K562 (cell line): ENCODE measurements at regions not wholly inside any gene's neighbourhood (a gene's known extent, or its start where the extent isn't known, plus 50 kb on each side); places are given as distances from the start of the nearest gene placed in this dataset.

Experiments
- ATAC-seq: fragments of 200-7000 bp; cut with Tn5 transposase; 3 replicates; pipeline ENCODE4 v1.9.1; 2020; ENCODE audit warnings: moderate library complexity
- BruUV-seq: library from RNA; stranded (reverse); fragments of 400-500 nt; replicated peaks from 2 replicates; lab custom pipeline; 2021; lab: Mats Ljungman, UMichigan
- CTCF ChIA-PET: fragments of 300-600 bp; formaldehyde crosslinking; extraction: SDS; loops from one replicate; lab custom pipeline; 2021; ENCODE audit warnings: low intra/inter-chr PET ratio; lab: Yijun Ruan, JAX
- POLR2A ChIA-PET: fragments of 300-600, 350-650 bp; sonication (Branson Sonifier 250); formaldehyde crosslinking; extraction: SDS; loops from one replicate; lab custom pipeline; 2021; ENCODE audit warnings: antibody characterized with exemption, inconsistent platforms; lab: Yijun Ruan, JAX
- DNase-seq, 4 experiments: peaks; one replicate each; pipeline versions ENCODE4 v3.0.0 to v3.0.0-alpha.2; 2011 to 2018; ENCODE audit warnings: low spot score in 3 of 4, mixed read lengths in 3 of 4; ENCODE audit errors: extremely low read depth in 1 of 4
- FAIRE-seq: peaks from 2 replicates; lab custom pipeline; 2011; peaks lifted over from hg19 to GRCh38; lab: Jason Lieb, UNC
- H2AFZ ChIP-seq: 2 replicates; pipeline ENCODE4 v1.6.0; 2011; ENCODE audit warnings: low read depth, low read length, control low read depth, inconsistent platforms
- H3K27ac ChIP-seq: fragments of 200-600 bp; 3 replicates; pipeline ENCODE4 v1.8.0; 2011; ENCODE audit warnings: low read depth, mild to moderate bottlenecking, control low read depth, inconsistent platforms, low read length, moderate library complexity, mixed read lengths; ENCODE audit errors: extremely low read depth
- H3K27me3 ChIP-seq, 2 experiments: fragments of 300-600 bp in 1 of 2; 2 replicates in 1 of 2; 3 replicates in 1 of 2; pipeline versions ENCODE4 v1.6.0 to v1.8.0; 2011; ENCODE audit warnings: inconsistent platforms in 2 of 2, low read length in 2 of 2, mild to moderate bottlenecking in 1 of 2, mixed read lengths in 1 of 2, moderate library complexity in 1 of 2; ENCODE audit not compliant: control insufficient read depth in 2 of 2, insufficient read depth in 2 of 2
- H3K36me3 ChIP-seq: fragments of 300-600 bp; 3 replicates; pipeline ENCODE4 v1.8.0; 2011; ENCODE audit warnings: mild to moderate bottlenecking, low read length, inconsistent platforms; ENCODE audit not compliant: control insufficient read depth, insufficient read depth
- H3K4me1 ChIP-seq, 2 experiments: fragments of 200-600 bp in 1 of 2; replicated peaks in 1 of 2; 2 replicates in 1 of 2; 3 replicates in 1 of 2; pipeline versions ENCODE4 v1.5.1 to v1.8.0; 2011; ENCODE audit warnings: inconsistent platforms in 2 of 2, low read length in 2 of 2, mild to moderate bottlenecking in 1 of 2, mixed read lengths in 1 of 2, moderate library complexity in 1 of 2; ENCODE audit not compliant: control insufficient read depth in 2 of 2, insufficient read depth in 2 of 2
- H3K4me2 ChIP-seq: 2 replicates; pipeline ENCODE4 v1.6.1; 2011; ENCODE audit warnings: low read length, control low read depth, inconsistent platforms, mixed read lengths; ENCODE audit not compliant: insufficient read depth
- H3K4me3 ChIP-seq: fragments of 200-600 bp; sonication (generic), shearing (Covaris generic); 2 replicates; pipeline ENCODE4 v1.5.1; 2016; ENCODE audit warnings: control low read depth, inconsistent platforms
- H3K79me2 ChIP-seq: fragments of 200-600 bp; 3 replicates; pipeline ENCODE4 v1.8.0; 2011; ENCODE audit warnings: low read length, inconsistent platforms; ENCODE audit not compliant: control insufficient read depth, insufficient read depth
- H3K9ac ChIP-seq, 2 experiments: 2 replicates each; pipeline versions ENCODE4 v1.6.0 to v1.6.1; 2011; ENCODE audit warnings: low read depth in 2 of 2, low read length in 2 of 2, control low read depth in 1 of 2, inconsistent platforms in 1 of 2, mild to moderate bottlenecking in 1 of 2, mixed read lengths in 1 of 2; ENCODE audit not compliant: insufficient read depth in 1 of 2
- H3K9me1 ChIP-seq: one replicate; pipeline ENCODE4 v1.6.0; 2011; ENCODE audit warnings: inconsistent platforms, mild to moderate bottlenecking, low read length, moderate library complexity; ENCODE audit not compliant: control insufficient read depth, insufficient read depth
- H3K9me3 ChIP-seq: replicated peaks from 2 replicates; pipeline ENCODE4 v1.5.1; 2011; ENCODE audit warnings: low read depth, low read length, inconsistent platforms; ENCODE audit not compliant: control insufficient read depth, insufficient read depth
- H4K20me1 ChIP-seq: replicated peaks from 2 replicates; pipeline ENCODE4 v1.6.1; 2011; ENCODE audit warnings: low read length, inconsistent platforms, mixed read lengths; ENCODE audit not compliant: control insufficient read depth, insufficient read depth
- BRCA1 ChIP-seq, 2 experiments: fragments of 450-650 bp in 1 of 2; sonication (generic) in 1 of 2; formaldehyde crosslinking in 1 of 2; IDR thresholded peaks; 2 replicates each; pipeline versions ENCODE4 v1.5.0 to v1.6.1; 2017 to 2020; ENCODE audit warnings: mild to moderate bottlenecking in 1 of 2, missing genetic modification reagents in 1 of 2
- CBX2 ChIP-seq: fragments of 200-600 bp; sonication (generic); IDR thresholded peaks from one replicate; pipeline ENCODE4 v1.6.1; 2012; ENCODE audit warnings: mild to moderate bottlenecking, low read length, inconsistent platforms; ENCODE audit not compliant: insufficient read depth, poor library complexity, severe bottlenecking
- CEBPZ ChIP-seq: fragments of 150-350 bp; IDR thresholded peaks from 2 replicates; pipeline ENCODE4 v1.6.1; 2014; ENCODE audit warnings: low read depth, mild to moderate bottlenecking, low read length, borderline replicate concordance
- CHD1 ChIP-seq: fragments of 200-600 bp; sonication (generic); IDR thresholded peaks from one replicate; pipeline ENCODE4 v1.6.1; 2012; ENCODE audit warnings: mild to moderate bottlenecking, moderate library complexity, low read length, inconsistent platforms
- ESRRB ChIP-seq: fragments of 250-450 bp; sonication (Bioruptor Pico); IDR thresholded peaks from 2 replicates; pipeline ENCODE4 v1.5.0; 2020; ENCODE audit warnings: mild to moderate bottlenecking, moderate library complexity, borderline replicate concordance
- GTF2B ChIP-seq: IDR thresholded peaks from 2 replicates; pipeline ENCODE4 v1.6.1; 2011; ENCODE audit not compliant: insufficient read length; ENCODE audit errors: extremely low read depth
- HDGF ChIP-seq: fragments of 450-650 bp; IDR thresholded peaks from 2 replicates; pipeline ENCODE4 v1.6.1; 2016
- HIVEP1 ChIP-seq: fragments of 250-450 bp; sonication (Bioruptor Pico); IDR thresholded peaks from 2 replicates; pipeline ENCODE4 v1.4.0; 2020; ENCODE audit warnings: mild to moderate bottlenecking
- MAFF ChIP-seq: IDR thresholded peaks from 2 replicates; pipeline ENCODE4 v1.6.1; 2012; ENCODE audit warnings: low read length, improper control_type of control experiment
- MAFG ChIP-seq: fragments of 450-650 bp; conservative IDR thresholded peaks from 2 replicates; pipeline ENCODE4 v1.6.1; 2016; ENCODE audit warnings: missing genetic modification characterization, missing compliant biosample characterization
- MAFK ChIP-seq: IDR thresholded peaks from 2 replicates; pipeline ENCODE4 v1.6.1; 2011; ENCODE audit warnings: low read length, improper control_type of control experiment
- MBD2 ChIP-seq: sonication (generic); IDR thresholded peaks from 2 replicates; pipeline ENCODE4 v1.6.1; 2016; ENCODE audit warnings: low read depth, borderline replicate concordance
- TAF1 ChIP-seq: IDR thresholded peaks from 2 replicates; pipeline ENCODE4 v1.6.1; 2011; ENCODE audit warnings: mild to moderate bottlenecking, low read length, moderate library complexity; ENCODE audit not compliant: insufficient read depth, control insufficient read depth, severe bottlenecking; ENCODE audit errors: extremely low read depth
- ZNF316 ChIP-seq: fragments of 450-650 bp; IDR thresholded peaks from 2 replicates; pipeline ENCODE4 v1.6.1; 2016
- ZNF347 ChIP-seq: fragments of 450-650 bp; formaldehyde crosslinking; IDR thresholded peaks from 2 replicates; pipeline ENCODE4 v1.4.0; 2020; ENCODE audit warnings: low read depth, mild to moderate bottlenecking, moderate library complexity
- ZSCAN32 ChIP-seq: fragments of 450-650 bp; formaldehyde crosslinking; IDR thresholded peaks from 2 replicates; pipeline ENCODE4 v1.4.0; 2020; ENCODE audit warnings: mild to moderate bottlenecking, moderate library complexity
- WGBS: fragments of 100-300 bp; shearing (Covaris generic); methylation state at CpG from one replicate; pipeline ENCODE4 v1.1.6; 2016; ENCODE audit warnings: low coverage, mixed read lengths; ENCODE audit not compliant: insufficient coverage; ENCODE audit errors: missing lambda C conversion rate; 5-methylcytosine and 5-hydroxymethylcytosine counted together
- in situ Hi-C: fragments of 300-500 bp; cut with MboI; formaldehyde crosslinking; loops from 4 replicates; pipeline ENCODE4 v1.15.0; 2018; ENCODE audit warnings: inconsistent platforms, mixed read lengths
- intact Hi-C: fragments of 100-400 bp; cut with micrococcal nuclease; formaldehyde crosslinking; loops from 2 replicates; pipeline ENCODE4 v1.14.2; 2022

- ChIA-PET CTCF (no interaction called here), POLR2A (no interaction called here)
- Histone ChIP-seq H3K79me2 (no peaks in the 10 kb centered on the region), H3K4me3 (no peak overlapping the region), H3K9ac (no peak overlapping the region), H3K4me2 (no peak overlapping the region), H3K27ac (no peak overlapping the region), H3K27me3 (no peaks in the 10 kb centered on the region), H3K9me1 (no peaks in the 10 kb centered on the region), H2AFZ (no peak overlapping the region), H3K4me1 (no peaks in the 10 kb centered on the region), H3K36me3 (no peaks in the 10 kb centered on the region), H4K20me1 (no peaks in the 10 kb centered on the region), H3K9me3 (no peaks in the 10 kb centered on the region; the same call in 1 of the 2 replicates)
- no peak for DNase-seq
- no TSS peak for BruUV-seq
- TF ChIP-seq CBX2 = no peak
- no peak for TF ChIP-seq ESRRB
- TF ChIP-seq HIVEP1 = no peak
- peak; percentile 51 for TF ChIP-seq MAFF
- no peak for TF ChIP-seq BRCA1 (IDR thresholded peaks at IDR 0.05)
- TF ChIP-seq BRCA1 (CRISPR knock-in tag; IDR thresholded peaks at IDR 0.05) = no peak
- peak; percentile 17; the same call in 1 of the 2 replicates for TF ChIP-seq MAFK
- TF ChIP-seq MBD2 = no peak
- TF ChIP-seq CEBPZ = no peak
- TF ChIP-seq GTF2B = no peak
- no peak for TF ChIP-seq ZSCAN32 (CRISPR knock-in tag)
- no peak for TF ChIP-seq CHD1
- no peak for TF ChIP-seq ZNF347 (CRISPR knock-in tag)
- TF ChIP-seq ZNF316 = peak; percentile 25; the same call in 1 of the 2 replicates
- no peak for TF ChIP-seq HDGF
- TF ChIP-seq MAFG (tag) = 0 out of 2 replicates have a peak, but pooled peaks have one; percentile 11
- TF ChIP-seq TAF1 = no peak
- no peak for FAIRE-seq
- intact Hi-C loops = no loop called here
- ATAC-seq = no peak
- in situ Hi-C loops = no loop called here
- WGBS = 0% methylated on average over 2 of the region's 2 CpGs
Measured at GRCh38 chr3:30195352-30195751, 411.0 kb upstream of the TGFBR2 start.
